SU-DHL-6 (cell line): ENCODE measurements at regions not wholly inside any gene's neighbourhood (a gene's known extent, or its start where the extent isn't known, plus 50 kb on each side); places are given as distances from the start of the nearest gene placed in this dataset.

Experiments
- EZH2phosphoT487 ChIP-seq: fragments of 200-600 bp; sonication (generic), shearing (Covaris generic); conservative IDR thresholded peaks from 2 replicates; pipeline ENCODE4 v1.6.1; 2018; ENCODE audit warnings: mild to moderate bottlenecking, antibody characterized with exemption, low read length, moderate library complexity, mixed read lengths
- TF ChIP-seq, protein P1 (sequence below): fragments of 200-600 bp; sonication (generic); IDR thresholded peaks from one replicate; pipeline ENCODE4 v1.5.1; 2017; ENCODE audit warnings: antibody characterized with exemption, mild to moderate bottlenecking, low read length, moderate library complexity; ENCODE audit not compliant: insufficient read depth, poor library complexity, severe bottlenecking

- TF ChIP-seq, protein P1, sequence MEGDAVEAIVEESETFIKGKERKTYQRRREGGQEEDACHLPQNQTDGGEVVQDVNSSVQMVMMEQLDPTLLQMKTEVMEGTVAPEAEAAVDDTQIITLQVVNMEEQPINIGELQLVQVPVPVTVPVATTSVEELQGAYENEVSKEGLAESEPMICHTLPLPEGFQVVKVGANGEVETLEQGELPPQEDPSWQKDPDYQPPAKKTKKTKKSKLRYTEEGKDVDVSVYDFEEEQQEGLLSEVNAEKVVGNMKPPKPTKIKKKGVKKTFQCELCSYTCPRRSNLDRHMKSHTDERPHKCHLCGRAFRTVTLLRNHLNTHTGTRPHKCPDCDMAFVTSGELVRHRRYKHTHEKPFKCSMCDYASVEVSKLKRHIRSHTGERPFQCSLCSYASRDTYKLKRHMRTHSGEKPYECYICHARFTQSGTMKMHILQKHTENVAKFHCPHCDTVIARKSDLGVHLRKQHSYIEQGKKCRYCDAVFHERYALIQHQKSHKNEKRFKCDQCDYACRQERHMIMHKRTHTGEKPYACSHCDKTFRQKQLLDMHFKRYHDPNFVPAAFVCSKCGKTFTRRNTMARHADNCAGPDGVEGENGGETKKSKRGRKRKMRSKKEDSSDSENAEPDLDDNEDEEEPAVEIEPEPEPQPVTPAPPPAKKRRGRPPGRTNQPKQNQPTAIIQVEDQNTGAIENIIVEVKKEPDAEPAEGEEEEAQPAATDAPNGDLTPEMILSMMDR: no peak
- no peak for TF ChIP-seq EZH2phosphoT487
These were observed 1035.1 kb upstream of the SLC39A10 start for GRCh38 chr2:194621945-194622344.
